ENCODE measurements at regions not wholly inside any gene's neighbourhood (a gene's known extent, or its start where the extent isn't known, plus 50 kb on each side); places are given as distances from the start of the nearest gene placed in this dataset.
"Not testable (repeated sequence)": the region's sequence is repeated elsewhere in the genome, so short reads cannot be mapped to it uniquely, and the experiment has no call there.

DNA sequence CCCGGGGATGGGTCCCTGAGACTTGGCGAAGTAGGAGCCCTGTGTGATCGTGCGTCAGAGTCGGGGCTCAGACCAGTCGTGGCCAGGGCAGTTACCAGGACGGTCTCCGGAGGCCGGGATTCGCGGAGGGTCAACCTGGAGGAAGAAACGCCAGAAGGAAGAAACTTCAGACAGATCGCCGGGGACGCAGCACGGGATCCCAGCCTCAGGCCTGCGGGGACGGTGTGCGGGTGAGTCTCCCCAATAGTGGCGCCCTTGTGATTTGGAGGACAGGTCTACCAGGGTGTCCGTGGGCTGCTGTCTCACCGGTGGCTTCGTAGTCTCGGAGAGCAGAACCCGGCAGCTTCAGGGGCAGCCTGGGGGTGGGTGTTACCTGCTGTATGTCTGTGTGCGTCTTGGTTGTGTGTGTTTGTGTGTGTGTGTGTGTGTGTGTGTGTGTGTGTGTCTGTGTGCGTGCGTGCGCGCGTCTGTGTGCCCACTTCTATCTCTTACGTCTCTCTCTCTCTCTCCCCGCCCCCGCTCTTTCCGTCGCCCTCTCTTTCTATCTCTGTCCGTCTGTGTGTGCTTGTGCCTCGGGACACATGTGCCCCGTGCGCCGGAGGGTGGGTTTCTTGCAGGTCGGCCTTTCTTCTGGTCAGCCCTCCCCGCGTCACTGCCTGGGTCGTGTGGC is 1406.4 kb upstream of the PCDH10 start:
- DNase-seq, result not testable (repeated sequence)

DNA sequence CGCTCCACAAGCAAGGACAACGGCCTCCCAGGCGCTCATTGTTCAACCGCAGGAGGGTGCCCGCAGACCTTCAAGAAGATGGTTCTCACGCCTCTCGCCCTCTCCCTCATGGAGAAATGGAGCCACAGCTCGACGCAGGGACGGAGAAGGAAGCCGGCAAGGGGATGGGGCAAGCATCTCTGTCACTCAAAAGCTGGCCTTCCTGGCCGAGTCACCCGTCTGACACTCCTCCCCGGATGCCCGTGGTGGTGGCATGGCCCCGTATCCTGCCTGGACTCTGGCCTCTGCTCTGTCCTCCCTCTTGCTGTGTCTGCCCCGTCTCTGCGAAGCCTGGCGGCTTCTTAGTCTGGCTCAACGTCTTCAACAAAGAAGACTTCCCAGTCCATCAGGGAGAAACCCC is 1405.7 kb upstream of the PCDH10 start:
- not testable (repeated sequence) for DNase-seq

GRCh38 chr4:131747203-131747602 is 1401.9 kb upstream of the PCDH10 start:
- DNase-seq, result not testable (repeated sequence)

DNA sequence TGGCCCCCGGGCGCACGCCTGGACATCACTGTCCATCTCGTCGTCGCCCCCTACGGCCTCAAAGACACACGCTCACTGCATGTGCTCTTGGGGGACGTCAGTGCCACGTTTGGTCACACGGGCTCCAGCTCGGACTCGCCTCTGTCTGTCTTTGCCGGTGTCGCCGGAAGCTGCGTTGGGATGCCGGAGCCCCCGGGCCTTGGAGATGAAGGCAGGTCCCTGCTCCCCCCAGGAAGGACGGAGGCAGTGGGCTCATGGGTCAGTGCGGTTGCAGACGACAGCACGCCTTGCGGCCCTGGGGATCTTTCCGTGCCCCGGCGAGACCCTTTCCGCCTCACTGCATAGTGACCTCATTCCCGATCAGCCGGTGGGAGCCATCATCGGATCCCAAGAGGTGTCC is 1399.9 kb upstream of the PCDH10 start:
- not testable (repeated sequence) for DNase-seq

- not testable (repeated sequence) for DNase-seq
Observed at GRCh38 chr4:131750006-131750405, 1399.1 kb upstream of the PCDH10 start.

DNA sequence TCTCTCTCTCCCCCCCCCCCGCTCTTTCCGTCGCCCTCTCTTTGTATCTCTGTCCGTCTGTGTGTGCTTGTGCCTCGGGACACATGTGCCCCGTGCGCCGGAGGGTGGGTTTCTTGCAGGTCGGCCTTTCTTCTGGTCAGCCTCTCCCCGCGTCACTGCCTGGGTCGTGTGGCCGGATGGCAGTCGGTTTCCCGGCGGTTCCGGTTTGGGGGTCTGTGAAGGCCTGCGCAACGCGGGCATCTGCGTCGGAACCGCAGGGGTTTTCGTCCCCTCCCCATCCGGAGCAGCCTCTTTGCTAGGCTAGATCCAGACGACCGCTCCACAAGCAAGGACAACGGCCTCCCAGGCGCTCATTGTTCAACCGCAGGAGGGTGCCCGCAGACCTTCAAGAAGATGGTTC is 1398.6 kb upstream of the PCDH10 start:
- DNase-seq, result not testable (repeated sequence)

GRCh38 chr4:131762234-131762633 is 1386.9 kb upstream of the PCDH10 start:
- not testable (repeated sequence) for DNase-seq

DNA sequence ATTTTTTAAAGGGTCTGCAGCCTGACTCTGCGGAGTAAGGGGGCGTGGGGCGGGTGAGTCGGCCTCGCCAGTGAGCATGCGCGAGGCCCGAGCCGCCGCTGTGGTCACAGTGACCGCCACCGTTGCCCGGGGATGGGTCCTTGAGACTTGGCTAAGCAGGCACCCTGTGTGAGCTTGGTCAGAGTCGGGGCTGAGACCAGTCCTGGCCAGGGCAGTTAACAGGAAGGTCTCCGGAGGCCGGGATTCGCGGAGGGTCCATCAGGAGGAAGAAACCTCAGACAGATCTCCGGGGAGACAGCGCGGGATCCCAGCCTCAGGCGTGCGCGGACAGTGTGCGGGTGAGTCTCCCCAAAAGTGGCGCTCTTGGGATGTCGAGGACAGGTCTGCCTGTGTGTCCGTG is 1384.4 kb upstream of the PCDH10 start:
- DNase-seq, result no peak

DNA sequence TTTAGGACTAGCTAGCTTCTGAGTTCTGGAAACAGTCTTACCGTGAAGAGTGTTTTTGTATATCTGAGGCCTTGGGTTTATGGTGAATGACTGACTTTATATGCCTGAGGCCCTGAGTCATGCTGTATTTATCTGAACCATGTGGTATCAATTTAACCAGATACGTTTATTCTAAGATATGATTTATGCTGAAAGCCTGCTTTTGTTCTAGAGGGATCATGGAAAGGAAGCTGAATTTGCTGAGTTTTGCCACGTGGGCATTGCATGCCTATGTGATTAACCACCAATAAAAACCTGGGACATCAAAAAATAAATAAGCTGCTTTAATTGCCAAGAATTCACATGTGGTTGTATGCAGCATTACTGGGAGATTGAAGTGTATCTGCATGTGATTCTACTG is 1374.7 kb upstream of the PCDH10 start:
- not testable (repeated sequence) for DNase-seq

- DNase-seq, result not testable (repeated sequence)
Observed at GRCh38 chr4:131810565-131810964, 1338.5 kb upstream of the PCDH10 start.

Data from MV-4-11 (cell line).